H54 (cell line): ENCODE measurements at regions not wholly inside any gene's neighbourhood (a gene's known extent, or its start where the extent isn't known, plus 50 kb on each side); places are given as distances from the start of the nearest gene placed in this dataset.

Source experiments
- DNase-seq: peaks from one replicate; pipeline ENCODE4 v3.0.0; 2011; ENCODE audit warnings: low spot score, mixed read lengths; ENCODE audit not compliant: insufficient read length
- FAIRE-seq: peaks from 3 replicates; lab custom pipeline; 2011; peaks lifted over from hg19 to GRCh38; lab: Jason Lieb, UNC
- POLR2A ChIP-seq: IDR thresholded peaks from 2 replicates; pipeline ENCODE4 v1.6.1; 2011; ENCODE audit warnings: low read depth, mild to moderate bottlenecking, low read length

DNA sequence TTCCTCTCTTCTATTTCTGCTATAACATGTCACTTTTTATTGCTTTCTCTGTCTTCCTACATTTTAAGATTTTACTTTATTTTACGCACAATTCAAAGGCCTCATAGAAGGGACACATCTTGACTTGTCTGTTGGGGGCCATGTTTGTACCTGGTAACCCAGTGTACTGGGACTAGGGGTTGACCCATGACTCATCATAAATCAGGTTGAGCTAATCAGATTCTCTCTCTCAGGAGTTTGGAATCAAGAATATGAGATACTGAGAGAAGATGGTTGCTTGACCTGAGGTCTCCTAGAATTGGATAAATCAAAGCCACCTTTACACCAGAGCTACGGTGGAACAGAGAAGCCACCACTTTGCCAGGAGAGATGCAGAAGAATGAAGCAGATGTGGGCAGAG is 153.0 kb downstream of the UXS1 start:
- no peak for FAIRE-seq

DNA sequence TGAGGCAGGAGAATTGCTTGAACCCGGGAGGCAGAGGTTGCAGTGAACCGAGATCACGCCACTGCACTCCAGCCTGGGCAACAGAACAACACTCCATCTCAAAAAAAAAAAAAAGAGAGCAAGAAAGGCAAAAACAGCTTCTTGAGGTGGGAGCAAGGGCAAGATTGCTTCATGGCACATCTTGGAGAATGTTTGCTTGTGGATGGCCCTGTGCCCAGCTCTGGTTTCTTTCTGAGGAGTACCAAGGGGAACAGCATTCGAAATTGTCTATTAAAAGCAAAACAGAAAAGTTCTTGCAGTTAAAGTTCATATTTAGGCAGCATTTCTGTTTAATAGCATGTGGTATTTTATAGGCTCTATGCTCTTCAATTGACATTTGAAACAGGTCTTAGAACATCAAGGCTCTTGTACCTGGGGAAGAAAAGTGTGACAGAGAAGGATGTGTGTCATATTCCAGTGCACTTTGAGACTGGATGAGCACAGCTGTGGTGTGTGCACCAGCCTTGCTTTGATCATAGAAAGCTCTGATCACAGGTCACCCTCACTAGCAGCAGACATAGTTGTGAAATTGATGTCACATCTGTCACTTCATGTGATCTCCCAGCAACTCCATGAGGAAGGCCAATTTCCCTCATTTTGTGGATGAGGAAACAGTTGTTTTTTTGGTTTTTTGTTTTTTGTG is 154.3 kb downstream of the UXS1 start:
- no peak for DNase-seq
- TF ChIP-seq POLR2A, result no peak
- no peak for FAIRE-seq

More for the DNA sequence above, 153.0 kb downstream of the UXS1 start:
- TF ChIP-seq POLR2A, result no peak
- no peak for DNase-seq

GRCh38 chr2:106038601-106039375 is 155.3 kb downstream of the UXS1 start:
- no peak for FAIRE-seq

GRCh38 chr2:106037932-106038331 is 156.2 kb downstream of the UXS1 start:
- no peak for TF ChIP-seq POLR2A
- FAIRE-seq (no peak), DNase-seq (no peak)

More at GRCh38 chr2:106038601-106039375, 155.3 kb downstream of the UXS1 start:
- no peak for TF ChIP-seq POLR2A
- no peak for DNase-seq

- no peak for FAIRE-seq
- TF ChIP-seq POLR2A, result no peak
These were observed 156.8 kb downstream of the UXS1 start for GRCh38 chr2:106037262-106037661.

GRCh38 chr2:106034325-106034724 is 159.8 kb downstream of the UXS1 start:
- no peak for FAIRE-seq
- no peak for TF ChIP-seq POLR2A
- DNase-seq, result no peak

More at GRCh38 chr2:106037262-106037661, 156.8 kb downstream of the UXS1 start:
- DNase-seq, result no peak

DNA sequence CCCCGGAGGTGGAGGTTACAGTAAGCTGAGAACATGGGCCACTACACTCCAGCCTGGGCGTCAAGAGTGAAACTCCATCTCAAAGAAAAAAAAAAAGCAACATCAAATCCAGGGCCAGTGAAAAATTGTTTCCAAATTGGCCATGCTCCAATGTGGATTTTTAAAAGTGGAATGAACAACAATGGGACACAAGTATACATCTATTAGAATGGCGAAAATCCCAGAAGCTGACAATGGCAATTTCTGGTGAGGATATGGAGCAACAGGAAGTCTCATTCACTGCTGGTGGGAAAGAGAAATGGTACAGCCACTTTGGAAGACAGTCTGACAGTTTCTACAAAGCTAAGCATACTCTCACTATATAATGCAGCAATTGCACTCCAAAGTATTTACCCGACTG is 161.4 kb downstream of the UXS1 start:
- no peak for DNase-seq
- no peak for FAIRE-seq
- TF ChIP-seq POLR2A, result no peak

DNA sequence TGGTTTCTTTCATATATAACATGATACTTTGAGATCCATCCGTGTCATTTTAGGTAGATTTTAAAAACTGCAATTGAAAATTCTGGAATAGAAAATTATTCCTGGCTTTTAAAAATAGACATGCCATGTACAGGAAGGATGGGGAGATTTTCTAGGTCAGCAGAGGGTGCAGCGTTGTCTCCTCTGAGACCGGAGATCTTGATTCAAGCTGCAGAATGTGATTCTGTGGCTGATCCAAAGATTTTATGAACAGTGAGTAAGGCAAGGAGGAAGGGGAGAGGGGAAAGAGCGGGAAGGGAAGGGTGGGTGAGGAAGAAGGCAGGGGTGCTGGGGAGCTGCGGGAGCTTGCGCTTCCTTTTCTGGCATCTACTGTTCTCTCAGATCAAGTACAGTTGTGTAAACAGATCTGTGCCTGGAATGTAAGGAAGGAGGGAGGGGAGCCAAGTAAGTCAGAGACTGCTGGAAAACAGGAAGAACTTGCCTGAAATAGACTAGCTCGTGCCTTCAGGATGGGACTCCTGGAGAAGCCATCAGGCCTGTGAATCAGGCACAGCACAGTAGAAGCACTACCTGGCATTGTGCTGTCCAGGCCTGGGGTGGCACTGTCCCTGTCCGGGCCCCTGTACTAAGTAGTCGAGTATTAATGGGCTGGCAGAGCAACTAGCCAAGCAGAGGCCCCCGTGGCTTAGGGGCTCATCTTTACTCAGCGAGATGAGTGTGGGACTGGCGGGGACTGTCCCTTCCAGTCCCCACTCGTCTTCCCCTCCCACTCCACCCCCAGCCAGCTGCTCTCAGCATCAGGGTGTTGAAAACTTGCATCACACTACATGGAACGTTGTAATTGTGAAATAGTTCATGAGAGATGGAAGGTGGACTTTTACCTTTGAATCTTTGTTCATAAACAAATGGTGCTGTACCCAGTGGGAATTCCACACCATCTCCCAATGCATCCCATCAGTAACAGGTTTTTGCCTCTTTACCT is 163.5 kb downstream of the UXS1 start:
- no peak for FAIRE-seq
- no peak for DNase-seq

GRCh38 chr2:106028192-106028591 is 165.9 kb downstream of the UXS1 start:
- no peak for TF ChIP-seq POLR2A
- FAIRE-seq (no peak), DNase-seq (no peak)

More for the DNA sequence above, 163.5 kb downstream of the UXS1 start:
- TF ChIP-seq POLR2A, result no peak

- FAIRE-seq, result no peak
- TF ChIP-seq POLR2A, result no peak
- no peak for DNase-seq
These were observed 167.6 kb downstream of the UXS1 start for GRCh38 chr2:106026271-106027190.

- FAIRE-seq (no peak), DNase-seq (no peak)
- TF ChIP-seq POLR2A, result no peak
These were observed 168.3 kb downstream of the UXS1 start for GRCh38 chr2:106025796-106026195.

DNA sequence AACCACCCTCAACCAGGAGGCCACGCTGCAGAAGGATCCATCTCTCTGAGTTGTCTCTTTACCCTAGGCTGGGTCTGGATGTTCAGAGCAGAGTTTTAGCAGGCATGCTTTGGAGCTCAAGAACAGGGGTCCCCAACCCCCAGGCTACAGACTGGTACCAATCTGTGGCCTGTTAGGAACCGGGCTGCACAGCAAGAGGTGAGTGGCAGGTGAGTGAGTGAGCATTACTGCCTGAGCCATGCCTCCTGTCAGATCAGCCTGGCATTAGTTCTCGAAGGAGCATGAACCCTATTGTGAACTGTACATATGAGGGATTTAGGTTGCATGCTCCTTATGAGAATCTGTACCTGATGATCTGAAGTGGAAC is 172.5 kb downstream of the UXS1 start:
- DNase-seq, result no peak
- FAIRE-seq, result no peak
- no peak for TF ChIP-seq POLR2A
